GM19240 (cell line): ENCODE measurements at regions not wholly inside any gene's neighbourhood (a gene's known extent, or its start where the extent isn't known, plus 50 kb on each side); places are given as distances from the start of the nearest gene placed in this dataset.

Source experiments
- DNase-seq: peaks from one replicate; pipeline ENCODE4 v3.0.0; 2011; ENCODE audit warnings: low spot score; ENCODE audit not compliant: insufficient read length

DNA sequence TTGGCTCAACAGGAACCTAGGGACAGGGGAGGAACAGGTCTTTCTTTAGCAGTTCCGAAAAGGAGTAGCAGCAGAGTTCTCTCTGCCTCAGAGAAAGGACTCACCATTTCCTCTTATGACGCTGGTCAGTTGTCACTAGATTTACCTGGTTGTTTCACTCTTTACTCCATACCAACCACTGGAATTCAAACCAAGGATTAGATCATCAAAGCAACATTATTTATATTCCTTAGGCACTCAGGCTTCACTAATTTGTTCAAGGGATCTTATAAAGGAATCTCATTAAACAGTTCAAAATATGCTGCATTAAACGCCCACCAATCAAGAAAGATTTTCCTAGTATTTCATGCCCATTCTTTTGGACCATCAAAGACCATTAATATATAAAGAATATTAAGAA is 1129.5 kb upstream of the MAP3K7 start:
- DNase-seq, result no peak

DNA sequence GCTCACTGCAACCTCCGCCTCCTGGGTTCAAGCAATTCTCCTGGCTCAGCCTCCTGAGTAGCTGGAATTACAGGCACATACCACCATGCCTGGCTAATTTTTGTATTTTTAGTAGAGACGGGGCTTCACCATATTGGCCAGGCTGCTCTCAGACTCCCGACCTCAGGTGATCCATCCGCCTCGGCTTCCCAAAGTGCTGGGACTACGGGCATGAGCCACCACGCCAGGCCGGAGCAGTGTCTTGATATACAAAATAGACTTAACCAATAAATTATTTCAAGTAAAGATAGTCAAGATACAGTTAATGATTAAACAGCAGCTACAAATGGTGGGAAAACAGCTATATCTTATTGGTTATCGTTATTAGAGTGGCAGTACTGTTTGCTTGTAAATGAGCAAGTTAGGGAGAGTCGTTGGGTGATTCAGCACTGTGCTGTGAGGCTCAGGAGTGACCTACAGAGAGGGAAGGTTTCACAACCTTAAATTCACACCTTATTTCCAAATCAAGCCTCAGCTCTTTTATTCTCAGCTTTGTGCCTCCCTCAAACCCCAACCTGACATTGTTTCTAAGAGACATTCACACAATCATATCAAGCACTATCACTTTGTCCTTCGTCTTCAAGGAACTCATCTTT is 1128.4 kb upstream of the MAP3K7 start:
- DNase-seq, result no peak

DNA sequence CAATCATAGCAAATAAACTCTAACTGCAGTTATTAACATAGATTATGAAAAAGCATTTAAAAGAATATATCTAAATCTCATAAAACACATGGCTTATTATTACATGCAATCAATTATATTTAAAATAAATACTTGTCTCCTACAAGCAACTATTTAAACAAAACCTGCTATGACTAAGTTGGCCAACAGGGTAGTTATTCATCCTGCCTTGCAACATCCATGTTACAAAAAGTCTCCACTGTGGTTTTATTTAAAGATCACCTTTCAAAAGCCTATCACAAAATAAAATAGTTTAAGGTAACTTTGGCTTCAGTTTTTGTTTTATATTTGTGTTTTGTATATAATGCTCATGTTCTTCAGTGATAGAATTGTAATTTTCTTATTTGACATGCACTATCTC is 1127.0 kb upstream of the MAP3K7 start:
- DNase-seq, result no peak

DNA sequence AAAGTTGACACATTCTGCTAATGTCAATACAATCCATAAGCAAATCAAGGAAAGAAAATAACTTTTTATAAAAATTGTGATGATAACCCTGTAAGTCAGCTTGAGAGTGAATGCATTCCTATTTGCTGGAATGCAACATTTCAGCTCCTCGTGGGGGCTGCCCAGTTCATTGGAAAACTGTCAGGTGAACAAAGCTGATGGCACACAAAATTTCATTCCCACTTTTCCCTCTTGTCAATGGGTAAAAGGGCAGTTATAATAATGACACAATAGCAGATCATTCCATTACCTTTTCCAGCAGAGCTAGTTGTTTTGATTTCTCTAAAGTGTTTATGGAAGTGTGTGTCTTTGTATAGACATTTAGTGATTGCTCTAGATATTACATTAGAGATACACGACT is 1124.6 kb upstream of the MAP3K7 start:
- no peak for DNase-seq

DNA sequence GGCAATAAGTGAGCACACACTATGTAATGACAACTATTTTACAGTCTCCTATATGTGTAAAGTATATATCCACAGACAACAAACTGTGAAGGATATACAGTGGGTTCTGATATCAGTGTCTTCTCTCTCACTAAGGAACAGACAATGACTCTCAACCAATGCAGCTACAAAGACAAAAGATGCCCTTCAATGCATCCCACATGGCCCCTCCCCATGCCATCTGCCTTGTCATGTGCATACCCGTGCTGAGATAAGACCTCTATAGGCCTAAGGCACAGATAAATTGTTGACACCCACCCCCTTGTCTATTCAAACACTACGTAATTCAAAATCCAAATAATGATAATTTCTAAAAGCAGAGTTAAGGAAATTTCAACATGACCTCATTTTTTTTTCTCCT is 1123.5 kb upstream of the MAP3K7 start:
- no peak for DNase-seq

DNA sequence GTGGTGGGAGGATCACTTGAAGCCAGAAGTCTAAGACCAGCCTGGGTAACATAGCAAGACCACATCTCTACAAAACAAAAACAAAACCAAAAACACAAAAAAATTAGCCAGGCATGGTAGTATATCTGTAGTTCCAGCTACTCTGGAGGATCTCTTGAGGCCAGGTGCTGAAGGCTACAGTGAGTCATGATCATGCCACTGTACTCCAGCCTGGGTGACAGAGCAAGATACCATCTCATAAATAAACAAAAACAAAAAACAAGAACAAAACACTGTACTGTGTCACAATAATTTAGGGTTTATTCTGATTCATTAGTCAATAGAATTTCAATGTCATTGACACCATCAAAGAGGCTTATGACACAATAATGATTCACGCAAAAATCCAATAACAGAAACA is 1121.7 kb upstream of the MAP3K7 start:
- DNase-seq, result no peak

- DNase-seq, result no peak
These were observed 1118.8 kb upstream of the MAP3K7 start for GRCh38 chr6:91705646-91706045.

DNA sequence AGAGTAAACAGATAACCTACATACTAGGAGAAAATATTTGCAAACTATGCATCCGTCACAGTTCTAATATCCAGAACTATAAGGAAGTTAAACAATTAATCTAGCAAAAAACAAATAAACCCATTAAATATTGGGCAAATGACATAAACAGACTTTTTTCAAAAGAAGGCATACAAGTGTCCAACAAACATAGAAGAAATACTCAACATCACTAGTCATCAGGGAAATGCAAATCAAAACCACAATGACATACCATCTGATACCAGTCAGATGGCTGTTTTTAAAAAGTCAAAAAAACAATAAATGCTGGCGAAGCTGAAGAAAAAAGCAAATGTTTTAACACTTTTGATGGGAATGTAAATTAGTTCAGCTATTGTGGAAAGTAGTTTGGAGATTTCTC is 1117.7 kb upstream of the MAP3K7 start:
- DNase-seq, result no peak

- DNase-seq, result no peak
These were observed 1110.3 kb upstream of the MAP3K7 start for GRCh38 chr6:91697010-91697695.

- no peak for DNase-seq
These were observed 1108.3 kb upstream of the MAP3K7 start for GRCh38 chr6:91695221-91695620.

- DNase-seq, result no peak
These were observed 1107.3 kb upstream of the MAP3K7 start for GRCh38 chr6:91694016-91694654.

DNA sequence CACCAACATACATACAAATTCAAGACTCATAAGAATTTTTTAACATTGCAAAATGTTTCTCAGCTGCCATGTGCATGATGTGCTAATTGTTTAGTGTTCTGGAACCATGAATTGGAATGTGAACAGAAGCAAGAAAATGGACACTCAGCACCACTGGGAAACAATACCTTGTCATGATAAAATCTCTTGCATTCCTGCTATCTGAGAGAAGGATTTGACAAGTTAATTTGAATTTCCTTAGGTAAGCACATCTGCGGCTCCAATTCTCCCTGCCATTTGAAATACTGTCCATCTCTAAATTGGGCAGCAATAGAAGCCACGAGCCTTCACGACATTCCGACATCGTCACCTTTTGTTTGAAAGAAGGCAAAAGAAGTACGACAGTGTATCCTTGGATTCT is 1104.6 kb upstream of the MAP3K7 start:
- no peak for DNase-seq

DNA sequence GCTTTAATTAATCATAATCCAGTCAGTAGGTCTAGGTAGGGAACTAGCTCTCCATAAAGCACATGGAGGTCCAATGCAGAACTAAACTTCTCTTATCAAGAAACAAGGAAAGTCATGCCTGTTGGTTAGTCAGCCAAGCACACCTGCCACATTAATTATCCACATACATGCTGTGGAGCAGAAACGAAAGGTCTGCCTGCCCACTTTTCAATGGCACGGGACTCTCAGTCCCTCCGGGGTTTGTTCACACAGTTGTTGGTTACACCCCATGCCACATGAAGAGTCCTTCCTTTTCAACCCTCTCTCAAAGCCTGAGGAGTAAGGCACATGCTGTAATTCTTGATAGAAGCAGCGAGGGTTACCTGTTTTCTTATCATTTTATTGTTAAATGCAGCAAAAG is 1096.4 kb upstream of the MAP3K7 start:
- no peak for DNase-seq

DNA sequence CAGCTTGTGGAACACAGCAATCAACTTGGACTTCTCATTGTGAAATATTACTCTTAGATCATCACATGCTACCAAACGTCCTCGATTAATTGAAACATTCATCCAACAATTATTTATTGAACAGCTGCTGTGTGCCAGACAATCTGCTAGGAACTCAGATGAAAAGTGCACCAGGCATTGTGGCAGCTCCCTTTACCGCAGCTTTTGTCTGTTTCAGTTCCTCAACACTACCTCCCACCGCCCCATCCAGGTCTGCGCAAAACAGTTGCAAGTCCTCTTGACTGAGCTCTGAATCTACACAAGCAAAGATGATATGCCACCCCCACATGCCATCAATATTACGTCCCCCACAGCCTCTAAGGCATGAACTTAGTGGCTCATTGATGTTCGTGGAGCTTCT is 1094.4 kb upstream of the MAP3K7 start:
- DNase-seq, result no peak

GRCh38 chr6:91678679-91679446 is 1092.0 kb upstream of the MAP3K7 start:
- DNase-seq, result no peak

DNA sequence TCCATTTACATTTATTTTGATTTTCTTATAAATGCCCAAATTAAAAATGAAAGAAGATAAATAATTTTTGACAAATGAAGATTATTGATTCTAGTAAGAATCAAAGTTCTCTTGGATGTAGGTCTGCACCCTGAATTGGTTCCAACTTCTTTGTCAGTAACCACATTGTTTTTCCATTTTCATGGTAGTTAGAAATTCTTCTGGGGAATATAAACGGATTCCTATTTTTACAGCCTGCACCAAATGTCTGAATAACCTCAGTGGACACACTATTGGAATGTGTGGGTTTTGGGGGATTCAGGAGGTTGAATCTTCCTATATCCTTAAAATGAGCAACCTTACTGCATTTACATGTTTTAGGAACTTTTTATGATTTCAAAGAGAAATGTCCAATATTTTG is 1085.3 kb upstream of the MAP3K7 start:
- no peak for DNase-seq

DNA sequence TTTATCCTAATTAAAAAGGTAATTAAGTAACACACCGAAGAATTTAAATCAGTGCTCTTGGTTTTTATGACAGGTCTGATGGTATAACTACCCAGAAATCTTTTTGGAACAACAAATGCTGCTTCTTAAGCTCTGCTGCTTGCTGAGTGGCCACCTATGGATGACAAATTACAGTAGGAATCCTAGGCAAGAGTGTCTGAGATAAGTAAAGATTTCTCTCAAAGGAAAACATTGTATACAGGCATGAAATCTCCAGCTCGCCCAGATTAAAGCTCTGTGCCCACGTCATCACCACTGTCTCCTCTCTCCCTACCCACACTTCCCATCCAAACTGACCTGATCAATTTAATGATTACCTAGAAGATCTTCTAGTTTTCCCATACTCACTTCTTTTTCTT is 1083.0 kb upstream of the MAP3K7 start:
- no peak for DNase-seq

DNA sequence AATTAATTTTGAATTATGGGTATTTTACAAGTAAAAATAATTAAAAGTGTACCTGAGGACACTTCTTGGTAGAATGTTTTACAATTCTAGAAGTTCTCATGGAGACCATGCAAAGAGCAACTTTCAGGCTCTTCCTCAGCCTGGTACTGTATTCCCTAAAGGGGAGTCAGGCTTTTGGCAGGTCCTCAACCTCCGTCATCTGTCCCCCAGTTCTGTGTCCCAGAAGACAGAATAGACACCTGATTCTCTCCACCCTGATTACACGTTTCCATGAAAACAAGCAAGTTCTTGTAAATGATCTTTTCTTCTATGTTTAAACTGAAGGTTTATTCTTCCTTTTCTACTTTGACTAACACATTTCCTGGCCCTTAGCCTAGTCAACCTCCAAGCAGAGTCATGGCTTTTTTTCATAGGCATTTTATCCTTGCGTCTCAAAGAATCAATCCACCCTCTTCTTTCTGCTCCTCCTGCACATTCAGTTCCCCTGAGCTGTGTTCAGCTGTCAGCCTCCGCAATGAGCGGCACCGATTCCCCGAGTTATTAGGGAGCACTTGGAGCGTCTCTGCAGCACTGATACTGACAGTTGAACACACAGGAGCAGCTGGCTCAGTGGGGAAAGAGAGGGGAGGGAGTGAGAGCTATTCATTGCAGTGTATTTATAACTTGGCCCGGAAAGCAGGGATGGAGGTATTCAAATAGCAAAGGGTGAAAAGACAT is 1082.4 kb upstream of the MAP3K7 start:
- DNase-seq, result no peak

- DNase-seq, result no peak
These were observed 1080.7 kb upstream of the MAP3K7 start for GRCh38 chr6:91667596-91667995.

DNA sequence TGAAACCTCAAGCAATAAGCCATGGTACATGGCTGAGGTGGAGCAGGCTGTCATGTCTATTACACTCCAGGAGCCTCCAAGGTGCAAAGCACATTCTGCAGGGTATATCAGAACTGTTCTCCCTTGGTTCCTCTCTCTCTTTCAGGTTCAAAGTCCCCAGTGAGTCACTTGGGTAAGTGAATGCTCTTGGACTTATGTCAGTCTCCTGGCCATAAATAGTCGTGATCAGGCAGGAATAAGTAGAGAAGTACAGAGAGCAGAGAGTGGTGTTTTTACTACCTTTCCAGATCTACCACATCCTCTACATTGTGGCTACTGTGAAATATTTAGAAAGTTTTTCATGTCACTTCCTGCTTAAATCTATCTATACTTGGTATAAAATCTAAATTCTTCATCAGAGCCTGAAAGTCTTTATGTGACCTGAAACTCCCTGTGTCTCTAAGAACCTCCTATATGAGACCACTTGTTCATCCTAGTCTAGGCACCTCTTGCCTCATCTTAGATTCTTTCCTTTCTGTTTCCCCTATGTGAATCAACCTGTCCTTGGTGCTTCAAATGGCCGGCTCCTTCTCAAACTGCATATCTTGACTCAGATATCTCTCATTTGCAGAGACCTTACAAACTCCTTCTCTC is 1077.6 kb upstream of the MAP3K7 start:
- no peak for DNase-seq

- DNase-seq, result no peak
These were observed 1074.0 kb upstream of the MAP3K7 start for GRCh38 chr6:91660893-91661292.
